GM23248 (cell line): ENCODE measurements at regions not wholly inside any gene's neighbourhood (a gene's known extent, or its start where the extent isn't known, plus 50 kb on each side); places are given as distances from the start of the nearest gene placed in this dataset.
A peak's percentile ranks its signal among the peaks of the same experiment; 100 is the strongest.

ENCODE experiments used
- EZH2 ChIP-seq: fragments of 200-600 bp; sonication (generic); IDR thresholded peaks from 2 replicates; pipeline ENCODE4 v1.6.1; 2018; ENCODE audit warnings: antibody characterized with exemption, mild to moderate bottlenecking; ENCODE audit not compliant: insufficient read depth, poor library complexity, severe bottlenecking
- EZH2phosphoT487 ChIP-seq: fragments of 200-600 bp; sonication (generic); IDR thresholded peaks from 2 replicates; pipeline ENCODE4 v1.6.1; 2018; ENCODE audit warnings: antibody characterized with exemption, moderate library complexity, mild to moderate bottlenecking, low read depth; ENCODE audit not compliant: insufficient read depth

- TF ChIP-seq EZH2phosphoT487 = 0 out of 2 replicates have a peak, but pooled peaks have one; percentile 65
- no peak for TF ChIP-seq EZH2
Measured at GRCh38 chr1:173269490-173270230, 62.5 kb upstream of the TNFSF4 start.
